PFSK-1 (cell line): ENCODE measurements at regions not wholly inside any gene's neighbourhood (a gene's known extent, or its start where the extent isn't known, plus 50 kb on each side); places are given as distances from the start of the nearest gene placed in this dataset.

ENCODE experiments used
- FOXP2 ChIP-seq: optimal IDR thresholded peaks from 2 replicates; pipeline ENCODE3; 2011; ENCODE audit warnings: borderline replicate concordance, control low read depth, inconsistent platforms; ENCODE audit not compliant: insufficient read depth; ENCODE audit errors: extremely low read length, extremely low read depth
- POLR2AphosphoS5 ChIP-seq: IDR thresholded peaks from 2 replicates; pipeline ENCODE4 v1.6.1; 2012; ENCODE audit warnings: low read depth, mild to moderate bottlenecking, control low read depth, low read length, moderate library complexity
- TAF1 ChIP-seq: IDR thresholded peaks from 2 replicates; pipeline ENCODE4 v1.6.1; 2012; ENCODE audit warnings: low read length, control low read depth, borderline replicate concordance; ENCODE audit not compliant: insufficient read depth
- TF ChIP-seq, protein P1 (sequence below), 2 experiments: IDR thresholded peaks; 2 replicates each; pipeline versions ENCODE4 v1.6.1 to v1.8.0; 2011 to 2012; ENCODE audit warnings: low read depth in 2 of 2, low read length in 2 of 2, control low read depth in 1 of 2, inconsistent platforms in 1 of 2, mild to moderate bottlenecking in 1 of 2, moderate library complexity in 1 of 2; ENCODE audit not compliant: insufficient read depth in 1 of 2

DNA sequence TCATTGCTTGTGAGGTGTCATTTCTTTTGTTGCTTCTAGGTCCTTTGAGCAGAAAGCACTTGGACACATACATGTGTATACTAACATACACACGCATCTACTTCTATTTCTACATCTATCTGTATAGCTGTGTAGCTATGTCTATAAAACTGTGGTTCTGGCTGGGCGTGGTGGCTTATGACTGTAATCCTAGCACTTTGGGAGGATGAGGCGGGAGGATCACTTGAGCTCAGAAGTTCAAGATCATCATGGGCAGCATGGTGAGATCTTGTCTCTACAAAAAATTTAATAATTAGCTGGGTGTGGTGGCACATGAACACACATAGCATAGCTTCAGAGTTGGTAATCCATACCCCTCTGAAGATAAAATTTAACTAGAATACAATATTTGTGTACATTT is 65.0 kb upstream of the MAGI1 start:
- TF ChIP-seq POLR2AphosphoS5: no peak
- no peak for TF ChIP-seq TAF1
- no peak for TF ChIP-seq FOXP2
- TF ChIP-seq, protein P1, sequence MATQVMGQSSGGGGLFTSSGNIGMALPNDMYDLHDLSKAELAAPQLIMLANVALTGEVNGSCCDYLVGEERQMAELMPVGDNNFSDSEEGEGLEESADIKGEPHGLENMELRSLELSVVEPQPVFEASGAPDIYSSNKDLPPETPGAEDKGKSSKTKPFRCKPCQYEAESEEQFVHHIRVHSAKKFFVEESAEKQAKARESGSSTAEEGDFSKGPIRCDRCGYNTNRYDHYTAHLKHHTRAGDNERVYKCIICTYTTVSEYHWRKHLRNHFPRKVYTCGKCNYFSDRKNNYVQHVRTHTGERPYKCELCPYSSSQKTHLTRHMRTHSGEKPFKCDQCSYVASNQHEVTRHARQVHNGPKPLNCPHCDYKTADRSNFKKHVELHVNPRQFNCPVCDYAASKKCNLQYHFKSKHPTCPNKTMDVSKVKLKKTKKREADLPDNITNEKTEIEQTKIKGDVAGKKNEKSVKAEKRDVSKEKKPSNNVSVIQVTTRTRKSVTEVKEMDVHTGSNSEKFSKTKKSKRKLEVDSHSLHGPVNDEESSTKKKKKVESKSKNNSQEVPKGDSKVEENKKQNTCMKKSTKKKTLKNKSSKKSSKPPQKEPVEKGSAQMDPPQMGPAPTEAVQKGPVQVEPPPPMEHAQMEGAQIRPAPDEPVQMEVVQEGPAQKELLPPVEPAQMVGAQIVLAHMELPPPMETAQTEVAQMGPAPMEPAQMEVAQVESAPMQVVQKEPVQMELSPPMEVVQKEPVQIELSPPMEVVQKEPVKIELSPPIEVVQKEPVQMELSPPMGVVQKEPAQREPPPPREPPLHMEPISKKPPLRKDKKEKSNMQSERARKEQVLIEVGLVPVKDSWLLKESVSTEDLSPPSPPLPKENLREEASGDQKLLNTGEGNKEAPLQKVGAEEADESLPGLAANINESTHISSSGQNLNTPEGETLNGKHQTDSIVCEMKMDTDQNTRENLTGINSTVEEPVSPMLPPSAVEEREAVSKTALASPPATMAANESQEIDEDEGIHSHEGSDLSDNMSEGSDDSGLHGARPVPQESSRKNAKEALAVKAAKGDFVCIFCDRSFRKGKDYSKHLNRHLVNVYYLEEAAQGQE (IDR thresholded peaks at IDR 0.05; ENCODE audit: insufficient read depth in 1 of 2, low read depth in 2 of 2, low read length in 2 of 2): no peak
